ENCODE measurements at regions not wholly inside any gene's neighbourhood (a gene's known extent, or its start where the extent isn't known, plus 50 kb on each side); places are given as distances from the start of the nearest gene placed in this dataset.

- DNase-seq (ENCODE audit: insufficient read length, low spot score) (no peak), FAIRE-seq (no peak)
- TF ChIP-seq POLR2A (IDR thresholded peaks at IDR 0.05; ENCODE audit: low read depth, low read length): no peak
Measured at GRCh38 chr6:93825950-93826349, 406.6 kb upstream of the EPHA7 start.

GRCh38 chr6:93823489-93823888 is 404.1 kb upstream of the EPHA7 start:
- no peak for DNase-seq (ENCODE audit: insufficient read length, low spot score)
- FAIRE-seq: no peak
- no peak for TF ChIP-seq POLR2A (IDR thresholded peaks at IDR 0.05; ENCODE audit: low read depth, low read length)

GRCh38 chr6:93822434-93823265 is 403.3 kb upstream of the EPHA7 start:
- no peak for TF ChIP-seq POLR2A (IDR thresholded peaks at IDR 0.05; ENCODE audit: low read depth, low read length)
- FAIRE-seq (no peak), DNase-seq (ENCODE audit: insufficient read length, low spot score) (no peak)

GRCh38 chr6:93821953-93822352 is 402.6 kb upstream of the EPHA7 start:
- no peak for DNase-seq (ENCODE audit: insufficient read length, low spot score)
- FAIRE-seq: no peak
- no peak for TF ChIP-seq POLR2A (IDR thresholded peaks at IDR 0.05; ENCODE audit: low read depth, low read length)

GRCh38 chr6:93820465-93821082 is 401.2 kb upstream of the EPHA7 start:
- no peak for FAIRE-seq
- TF ChIP-seq POLR2A (IDR thresholded peaks at IDR 0.05; ENCODE audit: low read depth, low read length): no peak

DNA sequence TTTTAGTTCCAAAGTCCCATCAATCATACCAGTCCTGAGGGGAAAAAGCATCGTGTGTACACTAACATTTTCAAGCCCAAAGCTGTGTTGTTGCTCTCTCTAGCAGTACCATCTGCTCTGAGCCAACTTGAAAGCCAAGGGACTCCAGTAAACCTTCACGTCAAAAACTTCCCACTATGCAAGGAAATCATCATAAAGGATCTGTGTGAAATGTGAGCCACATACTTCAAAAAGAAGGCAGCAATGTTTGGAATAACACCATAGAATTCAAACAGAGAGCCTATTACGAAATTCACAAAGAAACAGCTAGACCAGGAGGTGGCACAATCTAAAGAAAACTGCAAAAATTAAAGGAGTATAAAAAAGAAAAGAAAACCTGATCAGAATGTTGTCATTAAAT is 399.8 kb upstream of the EPHA7 start:
- no peak for TF ChIP-seq POLR2A (IDR thresholded peaks at IDR 0.05; ENCODE audit: low read depth, low read length)
- DNase-seq (ENCODE audit: insufficient read length, low spot score): no peak
- FAIRE-seq: no peak

More at GRCh38 chr6:93820465-93821082, 401.2 kb upstream of the EPHA7 start:
- DNase-seq (ENCODE audit: insufficient read length, low spot score): no peak

GRCh38 chr6:93817937-93818336 is 398.6 kb upstream of the EPHA7 start:
- no peak for TF ChIP-seq POLR2A (IDR thresholded peaks at IDR 0.05; ENCODE audit: low read depth, low read length)
- DNase-seq (ENCODE audit: insufficient read length, low spot score) (no peak), FAIRE-seq (no peak)

GRCh38 chr6:93806409-93807270 is 387.3 kb upstream of the EPHA7 start:
- no peak for TF ChIP-seq POLR2A (IDR thresholded peaks at IDR 0.05; ENCODE audit: low read depth, low read length)
- FAIRE-seq (no peak), DNase-seq (ENCODE audit: insufficient read length, low spot score) (no peak)

GRCh38 chr6:93801101-93801847 is 381.9 kb upstream of the EPHA7 start:
- DNase-seq (ENCODE audit: insufficient read length, low spot score) (no peak), FAIRE-seq (no peak)
- TF ChIP-seq POLR2A (IDR thresholded peaks at IDR 0.05; ENCODE audit: low read depth, low read length): no peak

- FAIRE-seq (no peak), DNase-seq (ENCODE audit: insufficient read length, low spot score) (no peak)
- no peak for TF ChIP-seq POLR2A (IDR thresholded peaks at IDR 0.05; ENCODE audit: low read depth, low read length)
Measured at GRCh38 chr6:93799226-93799625, 379.9 kb upstream of the EPHA7 start.

- DNase-seq (ENCODE audit: insufficient read length, low spot score) (no peak), FAIRE-seq (no peak)
- TF ChIP-seq POLR2A (IDR thresholded peaks at IDR 0.05; ENCODE audit: low read depth, low read length): no peak
Measured at GRCh38 chr6:93794166-93794565, 374.8 kb upstream of the EPHA7 start.

DNA sequence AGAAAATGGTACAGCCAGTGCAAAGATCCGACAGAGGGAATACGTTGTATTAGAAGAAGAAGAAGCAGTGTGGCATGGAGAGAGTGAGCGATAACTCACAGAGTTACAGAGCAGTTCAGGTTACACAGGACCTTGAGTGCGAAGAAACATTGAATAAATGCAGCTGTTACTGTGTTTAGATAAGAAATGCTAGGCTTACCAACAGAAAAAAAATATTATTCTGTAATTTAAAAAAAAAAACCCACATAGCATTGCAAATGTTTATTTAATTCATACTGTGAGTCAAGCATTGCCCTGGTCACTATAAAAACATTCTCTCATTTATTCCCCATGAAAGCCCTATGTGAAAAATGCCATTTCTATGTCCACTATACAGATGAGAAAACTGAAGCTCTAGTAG is 373.4 kb upstream of the EPHA7 start:
- TF ChIP-seq POLR2A (IDR thresholded peaks at IDR 0.05; ENCODE audit: low read depth, low read length): no peak
- DNase-seq (ENCODE audit: insufficient read length, low spot score) (no peak), FAIRE-seq (no peak)

DNA sequence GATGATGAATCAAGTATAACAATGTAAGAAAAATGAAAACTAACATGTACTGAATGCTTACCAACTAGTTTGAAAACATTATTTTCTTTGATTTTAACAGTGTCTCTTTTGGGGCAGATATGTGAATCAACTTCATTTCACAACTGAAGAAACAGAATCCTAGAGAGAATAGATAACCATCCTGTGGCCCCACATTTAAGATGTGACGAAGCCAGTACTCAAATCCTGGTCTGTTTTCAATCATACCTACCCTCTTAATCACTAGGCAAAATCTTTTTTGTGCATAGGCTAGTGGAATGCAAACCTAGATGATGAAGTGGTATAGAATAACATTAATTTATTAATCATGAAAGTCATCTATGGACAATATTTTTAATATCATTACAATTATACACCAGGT is 371.6 kb upstream of the EPHA7 start:
- no peak for DNase-seq (ENCODE audit: insufficient read length, low spot score)
- no peak for TF ChIP-seq POLR2A (IDR thresholded peaks at IDR 0.05; ENCODE audit: low read depth, low read length)
- no peak for FAIRE-seq

Data from H54 (cell line).